ENCODE measurements at regions not wholly inside any gene's neighbourhood (a gene's known extent, or its start where the extent isn't known, plus 50 kb on each side); places are given as distances from the start of the nearest gene placed in this dataset.

- no peaks in the 10 kb centered on the region for H3K36me3 Mint-ChIP-seq (ENCODE audit: unreplicated experiment)
- H3K27me3 Mint-ChIP-seq (ENCODE audit: unreplicated experiment) = no peaks in the 10 kb centered on the region
- no peak for DNase-seq (ENCODE audit: extremely low spot score, unreplicated experiment)
- H3K4me3 Mint-ChIP-seq (ENCODE audit: unreplicated experiment) = no peak overlapping the region
- H3K4me1 Mint-ChIP-seq (ENCODE audit: unreplicated experiment) = no peaks in the 10 kb centered on the region
- no peak for TF ChIP-seq CTCF (IDR thresholded peaks at IDR 0.05)
- no peak overlapping the region for H3K27ac Mint-ChIP-seq (ENCODE audit: unreplicated experiment)
- H3K9me3 Mint-ChIP-seq (ENCODE audit: unreplicated experiment) = peaks cover 3% of the 10 kb centered on the region
Observed at GRCh38 chr12:13794706-13795105, 186.7 kb downstream of the GRIN2B start.

- H3K4me3 Mint-ChIP-seq (ENCODE audit: unreplicated experiment) = no peak overlapping the region
- no peaks in the 10 kb centered on the region for H3K4me1 Mint-ChIP-seq (ENCODE audit: unreplicated experiment)
- peaks cover 3% of the 10 kb centered on the region for H3K9me3 Mint-ChIP-seq (ENCODE audit: unreplicated experiment)
- DNase-seq (ENCODE audit: extremely low spot score, unreplicated experiment) = no peak
- H3K27ac Mint-ChIP-seq (ENCODE audit: unreplicated experiment) = no peak overlapping the region
- no peak for TF ChIP-seq CTCF (IDR thresholded peaks at IDR 0.05)
- no peaks in the 10 kb centered on the region for H3K27me3 Mint-ChIP-seq (ENCODE audit: unreplicated experiment)
- H3K36me3 Mint-ChIP-seq (ENCODE audit: unreplicated experiment) = no peaks in the 10 kb centered on the region
Observed at GRCh38 chr12:13790317-13790716, 191.1 kb downstream of the GRIN2B start.

- no peaks in the 10 kb centered on the region for H3K36me3 Mint-ChIP-seq (ENCODE audit: unreplicated experiment)
- no peak overlapping the region for H3K4me3 Mint-ChIP-seq (ENCODE audit: unreplicated experiment)
- peaks cover 3% of the 10 kb centered on the region for H3K9me3 Mint-ChIP-seq (ENCODE audit: unreplicated experiment)
- no peak overlapping the region for H3K27ac Mint-ChIP-seq (ENCODE audit: unreplicated experiment)
- H3K4me1 Mint-ChIP-seq (ENCODE audit: unreplicated experiment) = no peaks in the 10 kb centered on the region
- DNase-seq (ENCODE audit: extremely low spot score, unreplicated experiment) = no peak
- TF ChIP-seq CTCF (IDR thresholded peaks at IDR 0.05) = no peak
- H3K27me3 Mint-ChIP-seq (ENCODE audit: unreplicated experiment) = no peaks in the 10 kb centered on the region
Observed at GRCh38 chr12:13788626-13789025, 192.8 kb downstream of the GRIN2B start.

GRCh38 chr12:13786646-13787045 lies 194.8 kb downstream of the GRIN2B start:
- Mint-ChIP-seq H3K9me3 (ENCODE audit: unreplicated experiment) (no peaks in the 10 kb centered on the region), H3K4me1 (ENCODE audit: unreplicated experiment) (no peaks in the 10 kb centered on the region), H3K27ac (ENCODE audit: unreplicated experiment) (no peak overlapping the region), H3K4me3 (ENCODE audit: unreplicated experiment) (no peak overlapping the region), H3K36me3 (ENCODE audit: unreplicated experiment) (no peaks in the 10 kb centered on the region), H3K27me3 (ENCODE audit: unreplicated experiment) (no peaks in the 10 kb centered on the region)
- DNase-seq (ENCODE audit: extremely low spot score, unreplicated experiment) = no peak
- TF ChIP-seq CTCF (IDR thresholded peaks at IDR 0.05) = no peak

- Mint-ChIP-seq H3K4me3 (ENCODE audit: unreplicated experiment) (no peak overlapping the region), H3K27me3 (ENCODE audit: unreplicated experiment) (no peaks in the 10 kb centered on the region), H3K4me1 (ENCODE audit: unreplicated experiment) (no peaks in the 10 kb centered on the region), H3K36me3 (ENCODE audit: unreplicated experiment) (no peaks in the 10 kb centered on the region), H3K9me3 (ENCODE audit: unreplicated experiment) (no peaks in the 10 kb centered on the region), H3K27ac (ENCODE audit: unreplicated experiment) (no peak overlapping the region)
- no peak for DNase-seq (ENCODE audit: extremely low spot score, unreplicated experiment)
- TF ChIP-seq CTCF (IDR thresholded peaks at IDR 0.05) = no peak
Observed at GRCh38 chr12:13784504-13784903, 196.9 kb downstream of the GRIN2B start.

Data from osteocyte (in vitro differentiated cells).